ENCODE measurements at regions not wholly inside any gene's neighbourhood (a gene's known extent, or its start where the extent isn't known, plus 50 kb on each side); places are given as distances from the start of the nearest gene placed in this dataset.

DNA sequence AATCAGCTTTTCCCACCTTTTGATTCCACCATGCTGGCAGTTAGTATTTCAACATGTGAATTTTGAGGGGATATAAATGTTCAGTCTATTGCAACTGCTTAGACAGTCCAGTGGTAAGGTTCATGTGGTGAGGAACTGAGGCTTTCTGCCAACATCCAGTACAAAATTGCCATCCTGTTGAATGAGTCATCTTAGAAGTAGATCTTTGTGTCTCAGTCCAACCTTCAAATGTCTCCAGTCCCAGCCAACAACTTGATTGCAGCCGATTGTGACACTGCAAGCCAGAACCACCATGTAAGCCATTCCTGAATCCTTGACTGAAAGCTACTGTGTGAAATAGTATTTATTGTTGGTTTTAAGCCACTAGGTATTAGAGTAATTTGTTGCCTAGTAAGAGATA, 331.5 kb upstream of the GRIN3A start:
- TF ChIP-seq, protein P1, sequence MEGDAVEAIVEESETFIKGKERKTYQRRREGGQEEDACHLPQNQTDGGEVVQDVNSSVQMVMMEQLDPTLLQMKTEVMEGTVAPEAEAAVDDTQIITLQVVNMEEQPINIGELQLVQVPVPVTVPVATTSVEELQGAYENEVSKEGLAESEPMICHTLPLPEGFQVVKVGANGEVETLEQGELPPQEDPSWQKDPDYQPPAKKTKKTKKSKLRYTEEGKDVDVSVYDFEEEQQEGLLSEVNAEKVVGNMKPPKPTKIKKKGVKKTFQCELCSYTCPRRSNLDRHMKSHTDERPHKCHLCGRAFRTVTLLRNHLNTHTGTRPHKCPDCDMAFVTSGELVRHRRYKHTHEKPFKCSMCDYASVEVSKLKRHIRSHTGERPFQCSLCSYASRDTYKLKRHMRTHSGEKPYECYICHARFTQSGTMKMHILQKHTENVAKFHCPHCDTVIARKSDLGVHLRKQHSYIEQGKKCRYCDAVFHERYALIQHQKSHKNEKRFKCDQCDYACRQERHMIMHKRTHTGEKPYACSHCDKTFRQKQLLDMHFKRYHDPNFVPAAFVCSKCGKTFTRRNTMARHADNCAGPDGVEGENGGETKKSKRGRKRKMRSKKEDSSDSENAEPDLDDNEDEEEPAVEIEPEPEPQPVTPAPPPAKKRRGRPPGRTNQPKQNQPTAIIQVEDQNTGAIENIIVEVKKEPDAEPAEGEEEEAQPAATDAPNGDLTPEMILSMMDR (IDR thresholded peaks at IDR 0.05; ENCODE audit: insufficient read depth, low read length, poor library complexity, severe bottlenecking) = no peak
- TF ChIP-seq EZH2phosphoT487 (conservative IDR thresholded peaks at IDR 0.05; ENCODE audit: low read length) = no peak
